Activated CD8-positive, alpha-beta memory T cell treated with anti-CD3 and anti-CD28 coated beads, Interleukin-2, amount 50 U/mL, for 1 hour (primary cell): ENCODE measurements at regions not wholly inside any gene's neighbourhood (a gene's known extent, or its start where the extent isn't known, plus 50 kb on each side); places are given as distances from the start of the nearest gene placed in this dataset.

Source experiments
- DNase-seq: peaks from one replicate; pipeline ENCODE4 v3.0.0-alpha.2; 2020; ENCODE audit errors: extremely low read depth

DNA sequence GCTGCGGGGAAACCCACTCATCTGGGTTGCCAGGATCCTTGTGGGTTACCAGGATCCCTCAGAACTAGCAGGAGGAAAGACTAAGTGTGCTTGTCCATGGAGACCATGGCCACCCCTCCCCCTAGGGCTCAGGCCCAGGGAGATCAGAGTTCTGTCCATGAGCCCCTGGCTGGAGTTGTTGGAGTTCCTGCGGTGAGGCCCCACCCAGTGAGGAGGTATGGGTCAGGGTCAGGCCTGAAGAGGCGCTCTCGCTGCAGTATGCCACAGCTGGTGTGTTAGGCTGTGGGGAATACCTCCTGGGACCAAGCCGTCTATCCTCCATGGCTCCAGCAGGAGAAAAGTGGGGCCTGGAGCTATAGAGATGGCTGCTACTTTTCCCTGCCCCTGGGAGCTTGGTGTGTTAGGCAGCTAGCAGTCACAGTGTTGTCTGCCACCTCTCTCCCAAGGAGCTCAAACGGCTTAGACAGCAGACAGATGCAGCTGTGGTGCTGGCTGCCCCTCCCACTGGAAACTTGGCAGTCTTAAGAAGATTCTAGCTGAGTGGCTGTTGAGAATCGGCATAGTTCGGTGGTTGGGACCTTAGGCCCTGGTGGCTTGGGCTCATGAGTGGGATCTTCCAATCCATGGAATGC is 240.3 kb upstream of the CELF4 start:
- no peak for DNase-seq

DNA sequence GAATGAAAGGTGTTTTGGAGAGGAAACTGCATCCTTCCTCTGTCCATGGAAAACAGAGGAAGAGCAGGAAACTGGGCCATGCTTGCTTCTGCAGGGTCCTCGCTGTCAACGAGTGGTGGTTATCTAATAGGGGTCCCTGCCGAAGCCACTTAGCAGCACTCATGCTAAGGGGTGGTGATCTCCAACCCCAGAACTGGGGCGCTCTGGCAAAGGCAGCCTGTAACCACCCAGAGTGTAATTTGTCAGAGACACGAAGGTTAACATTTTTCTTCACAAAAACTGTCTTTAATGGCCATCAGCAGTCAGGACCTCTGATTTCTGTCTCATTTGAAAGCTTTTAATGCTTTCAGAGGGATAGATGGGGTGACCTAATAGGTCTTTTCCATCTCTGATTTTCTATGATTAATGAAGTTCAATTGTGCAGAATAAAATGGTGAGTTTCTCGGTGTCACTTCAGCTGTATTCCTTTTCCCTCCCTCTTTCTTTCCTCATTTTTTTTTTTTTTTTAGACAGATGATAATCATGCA is 231.3 kb upstream of the CELF4 start:
- DNase-seq, result no peak

DNA sequence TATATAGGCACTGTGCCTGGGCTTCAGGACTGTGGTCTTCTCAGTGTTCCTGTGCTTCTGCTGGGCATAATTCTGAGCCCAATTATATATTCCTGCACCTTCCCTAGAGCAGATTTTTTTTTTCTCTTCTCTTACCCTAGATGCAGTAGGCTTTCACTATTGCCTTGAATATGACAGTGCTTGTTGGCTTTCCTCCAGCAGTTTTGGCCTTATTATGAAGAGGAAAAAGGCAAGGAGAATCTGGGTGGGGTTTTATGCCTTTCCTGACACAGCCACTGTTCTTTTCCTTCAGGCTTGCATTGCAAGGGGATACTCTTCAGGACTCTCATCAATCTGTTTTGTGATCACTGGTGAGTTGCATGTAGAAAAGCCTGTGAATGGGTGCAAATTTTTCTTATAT is 221.9 kb upstream of the CELF4 start:
- no peak for DNase-seq

DNA sequence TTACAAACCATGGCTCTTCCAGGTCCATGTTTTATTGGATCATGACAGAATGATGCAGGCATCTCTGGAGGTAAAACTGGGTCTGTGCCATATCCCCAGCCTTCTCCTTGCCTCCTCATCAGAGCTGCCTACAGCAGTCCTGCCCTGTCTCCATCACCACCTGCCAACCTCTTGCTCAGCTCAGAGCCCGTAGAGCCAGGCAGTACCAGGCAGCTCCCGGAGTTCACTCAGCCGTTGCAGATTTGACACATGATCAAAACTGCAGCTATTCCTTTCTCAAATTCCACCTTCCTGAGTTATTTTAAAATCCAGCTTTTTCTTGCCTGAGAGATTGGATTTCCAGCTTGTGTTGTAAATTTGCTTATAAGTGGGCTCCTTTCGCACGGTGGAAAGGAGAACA is 218.2 kb upstream of the CELF4 start:
- no peak for DNase-seq

DNA sequence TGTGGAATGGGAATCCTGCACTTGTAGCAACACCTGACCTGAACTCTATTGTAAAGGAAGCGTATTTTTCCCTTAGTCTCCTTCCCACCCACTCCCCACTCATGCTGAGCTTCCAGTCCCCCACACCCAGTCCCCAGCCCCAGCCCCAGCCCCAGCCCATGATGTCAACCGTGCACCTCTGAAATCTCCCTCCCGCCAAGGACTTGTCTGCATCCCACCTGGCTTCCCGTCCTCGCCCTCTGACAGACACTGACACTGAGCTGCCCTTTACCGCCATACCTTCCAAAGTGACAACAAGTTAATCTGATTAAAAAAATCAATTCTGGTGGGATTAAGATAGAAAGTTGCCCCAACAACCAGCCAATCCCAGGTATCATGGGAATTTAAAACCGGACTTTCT is 213.6 kb upstream of the CELF4 start:
- DNase-seq, result no peak

DNA sequence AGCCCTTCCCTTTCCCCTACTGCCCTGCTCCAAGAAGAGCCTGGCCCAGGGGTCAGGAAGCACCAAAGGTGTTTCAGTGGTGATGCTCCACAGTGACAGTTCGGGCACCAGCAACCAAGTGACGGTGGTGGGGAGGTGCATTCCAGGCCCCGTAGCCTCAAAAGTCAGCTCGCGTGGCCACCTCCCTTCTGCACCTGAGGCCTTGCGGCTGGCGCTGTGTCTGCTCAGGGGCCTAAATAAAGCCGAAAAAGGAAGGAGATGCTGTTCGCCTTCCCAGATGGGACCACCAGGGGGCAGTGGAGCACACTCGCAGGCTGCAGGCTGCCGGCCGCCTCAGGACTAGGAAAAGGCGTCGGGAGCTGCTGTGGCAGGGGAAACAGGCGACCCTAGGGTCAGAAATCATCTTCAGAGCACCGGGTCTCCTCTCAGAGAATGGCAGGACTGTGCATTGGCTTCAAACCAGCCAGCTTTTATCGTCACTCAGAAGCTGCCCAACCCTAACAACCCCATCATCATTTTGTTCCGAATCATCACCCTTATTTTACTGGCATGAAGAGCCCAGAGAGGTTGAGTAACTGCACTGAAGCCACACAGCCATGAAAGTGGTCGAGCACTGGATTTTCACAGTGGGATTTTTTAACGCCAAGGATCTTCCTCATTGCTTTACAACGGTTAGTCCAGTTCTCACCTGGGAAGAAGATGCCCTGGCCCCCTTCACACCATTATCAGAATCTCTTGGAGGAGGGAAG is 213.0 kb upstream of the CELF4 start:
- DNase-seq, result no peak

DNA sequence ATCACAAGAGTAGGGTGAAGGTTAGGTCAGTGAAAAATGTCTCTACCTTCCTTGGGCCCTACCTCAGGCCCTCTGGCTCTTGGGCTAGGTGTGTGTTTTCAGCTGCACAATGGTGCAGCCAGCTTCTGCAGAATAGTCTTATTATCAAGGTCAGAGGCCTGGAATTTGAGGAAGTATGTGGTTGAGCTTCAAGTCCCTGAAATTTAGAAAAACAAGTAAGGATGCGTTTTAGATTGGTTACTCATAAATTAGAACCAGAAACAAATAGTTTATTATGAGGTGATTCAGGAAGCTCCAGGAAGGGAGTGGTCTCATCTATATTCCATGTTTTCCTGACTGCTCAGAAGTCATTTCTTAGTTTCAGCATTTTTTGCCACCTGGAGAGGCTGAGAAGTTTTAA is 204.2 kb upstream of the CELF4 start:
- no peak for DNase-seq

DNA sequence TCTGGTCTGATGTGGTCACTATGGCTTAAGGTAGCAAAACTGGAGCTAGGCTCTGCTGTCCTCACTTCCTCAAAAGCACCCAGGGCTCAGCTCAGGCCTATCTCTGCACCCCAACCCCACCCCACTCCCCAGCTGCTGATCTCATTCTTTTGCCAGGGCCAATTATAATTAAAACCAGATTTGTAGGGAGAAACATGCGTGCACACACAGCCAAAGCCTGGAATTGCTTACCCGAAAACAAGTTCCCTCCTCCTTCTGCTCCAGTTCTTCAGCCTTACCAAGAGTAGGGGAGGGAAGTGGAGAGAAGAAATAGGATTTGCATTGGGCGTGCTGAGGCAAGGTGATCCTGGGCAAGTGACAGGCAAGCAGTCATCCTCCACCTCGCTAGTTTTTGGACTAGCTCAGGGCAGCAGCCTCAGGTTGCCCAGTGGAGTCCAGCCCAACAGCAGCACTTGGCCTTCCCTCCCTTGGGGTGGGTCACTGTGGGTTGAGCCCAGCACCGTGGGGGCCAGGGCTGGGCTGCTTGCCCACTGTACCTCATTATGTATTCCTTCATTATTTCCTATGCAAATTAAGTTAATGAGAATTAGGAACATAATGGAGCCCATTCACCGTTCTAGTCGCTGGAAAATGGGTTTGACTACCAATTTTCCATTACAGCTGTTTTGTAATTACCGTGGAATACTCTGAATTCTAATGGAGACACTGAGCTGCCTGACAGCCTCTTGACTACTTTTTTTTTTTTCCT is 199.1 kb upstream of the CELF4 start:
- no peak for DNase-seq

DNA sequence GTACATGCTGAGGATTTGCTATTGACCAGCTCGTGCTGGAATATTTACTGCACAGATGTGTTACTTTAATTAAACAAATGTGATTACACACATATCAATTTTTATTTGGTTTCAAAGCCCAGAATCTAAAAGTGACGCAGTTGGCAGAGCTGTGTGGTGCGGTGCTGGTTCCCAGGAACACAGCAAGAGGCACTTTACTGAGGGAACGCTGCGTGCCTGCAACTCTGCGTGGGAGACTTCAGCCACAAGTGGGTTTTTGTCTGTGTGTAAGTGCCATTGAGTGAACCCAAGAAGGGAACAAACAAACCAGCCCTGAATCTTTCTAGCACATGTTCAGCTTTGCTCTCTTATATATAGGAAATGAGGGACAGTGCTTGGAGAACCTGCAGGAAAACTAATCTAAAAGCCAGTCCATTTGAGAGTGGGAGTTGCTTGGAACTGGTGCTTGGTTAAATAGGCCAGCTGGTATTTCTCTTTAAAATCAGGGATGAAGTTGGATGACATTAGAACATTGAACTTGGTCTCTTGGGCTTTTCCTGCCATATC is 196.6 kb upstream of the CELF4 start:
- no peak for DNase-seq

DNA sequence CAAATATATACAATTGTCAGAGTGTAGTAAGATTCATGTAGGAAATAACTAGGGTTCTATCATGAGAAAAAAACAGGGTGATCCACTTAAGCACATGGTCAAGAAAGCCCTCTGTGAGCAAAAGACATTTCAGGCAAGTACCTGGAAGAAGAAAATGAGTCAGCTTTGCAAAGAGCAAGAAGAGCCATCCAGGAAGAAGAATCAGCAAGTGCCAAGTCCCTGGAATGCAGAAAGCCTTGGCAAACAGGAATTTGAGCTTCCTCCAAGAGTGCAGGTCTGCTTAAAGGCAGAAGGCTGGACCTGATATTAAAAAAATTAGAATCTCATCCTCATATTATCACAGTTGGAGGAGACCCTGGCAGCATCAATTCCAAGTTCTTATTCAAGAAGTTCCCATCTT is 188.5 kb upstream of the CELF4 start:
- DNase-seq, result no peak

DNA sequence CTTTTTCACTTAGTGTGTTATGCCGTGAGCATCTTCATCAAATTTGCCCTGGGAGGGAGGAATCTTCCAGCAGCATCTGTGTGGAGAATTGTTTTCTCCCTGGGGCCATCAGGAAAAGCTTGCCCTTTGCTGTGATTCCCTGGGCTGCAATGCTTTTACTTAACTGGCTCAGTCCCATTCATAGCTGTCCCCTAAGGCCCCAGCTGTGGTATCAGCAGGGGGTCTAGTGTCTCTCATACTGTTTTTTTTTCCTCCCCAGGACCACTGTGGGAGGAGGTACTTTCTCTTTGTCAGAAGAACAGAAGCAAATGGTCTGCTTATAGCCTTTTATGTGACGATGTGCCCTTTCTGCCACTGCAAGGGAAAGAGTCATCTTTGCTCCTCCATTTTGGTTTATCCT is 176.8 kb upstream of the CELF4 start:
- DNase-seq, result no peak

DNA sequence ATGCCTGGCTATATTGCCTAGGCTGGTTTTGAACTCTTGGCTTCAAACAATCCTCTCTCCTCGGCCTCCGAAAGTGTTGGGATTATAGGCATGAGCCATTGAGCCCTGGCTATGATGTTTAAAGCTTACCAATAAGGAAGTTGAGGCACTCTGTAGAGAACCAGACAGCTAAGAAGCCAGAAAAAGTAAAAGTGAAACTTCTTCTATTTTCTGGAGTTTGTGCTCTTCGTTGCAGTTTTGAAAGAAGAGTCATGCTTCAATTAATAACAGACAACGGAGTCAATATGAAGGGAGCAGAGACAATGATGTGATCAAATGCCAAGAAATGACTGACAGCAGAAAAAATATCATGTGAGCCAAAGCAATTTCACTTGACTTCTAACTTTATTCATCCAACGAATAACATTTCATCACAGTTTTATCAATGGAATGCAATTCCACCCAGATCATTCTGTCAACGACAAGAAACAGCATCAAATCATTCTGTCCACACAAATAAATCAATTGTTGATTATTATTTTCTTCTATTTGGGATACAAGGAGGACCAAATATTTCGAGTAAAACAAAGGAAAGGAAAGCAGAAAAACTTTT is 175.5 kb upstream of the CELF4 start:
- DNase-seq, result no peak

DNA sequence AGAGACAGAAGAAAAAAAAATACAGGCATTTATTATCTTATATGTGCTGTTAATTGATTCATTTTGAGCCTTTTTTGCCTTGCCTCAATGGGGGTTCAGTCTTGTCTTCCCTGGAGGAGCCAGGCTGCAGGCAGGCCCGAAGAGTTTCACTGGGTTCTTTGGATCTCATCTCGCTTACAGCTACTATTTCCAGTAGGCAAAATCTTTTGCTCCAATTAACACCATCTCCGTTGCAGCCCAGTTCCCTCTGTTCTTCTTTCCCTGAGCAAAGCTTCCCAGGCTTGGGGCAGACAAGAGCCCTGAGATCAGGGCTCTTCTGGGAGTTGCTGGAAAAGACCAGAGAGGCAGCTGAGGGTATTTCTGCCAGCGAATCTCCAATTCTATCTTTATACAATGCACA is 168.8 kb upstream of the CELF4 start:
- no peak for DNase-seq

DNA sequence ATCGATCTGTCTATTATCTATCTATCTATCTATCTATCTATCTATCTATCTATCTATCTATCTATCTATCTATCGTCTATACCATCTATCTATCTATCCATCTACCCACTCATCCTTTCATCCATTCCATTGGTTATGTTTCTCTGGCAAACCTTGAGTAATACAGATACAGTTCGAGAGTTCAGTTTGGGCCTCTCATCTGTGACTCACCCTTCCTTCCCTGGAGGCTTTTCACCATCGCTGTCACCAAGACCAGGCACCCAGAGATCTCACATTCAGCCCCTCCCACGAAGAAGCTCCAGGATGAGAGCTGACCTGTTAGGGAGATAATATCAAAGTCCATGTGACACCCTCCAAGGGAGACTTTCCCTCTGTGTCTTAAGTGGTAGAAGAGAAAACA is 164.1 kb upstream of the CELF4 start:
- DNase-seq, result no peak

DNA sequence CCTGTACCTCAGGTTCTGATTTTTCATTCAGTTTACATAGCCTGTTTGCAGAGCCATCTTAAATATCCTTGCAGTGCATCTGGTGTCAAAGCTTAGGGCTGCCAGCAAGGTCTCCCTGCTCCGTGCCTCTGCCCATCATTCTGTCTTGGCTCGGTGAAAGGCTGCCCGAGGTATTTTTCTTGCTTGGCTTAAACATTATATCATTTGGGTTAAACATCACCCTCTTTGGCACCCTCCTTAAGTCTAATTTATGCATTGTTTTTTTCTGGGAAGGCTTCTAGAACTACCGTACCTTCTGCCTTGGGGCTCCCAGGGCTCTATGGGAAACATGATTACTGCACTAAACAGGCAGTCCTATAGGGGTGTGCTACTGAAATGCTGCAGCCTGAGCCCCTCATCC is 158.6 kb upstream of the CELF4 start:
- no peak for DNase-seq

DNA sequence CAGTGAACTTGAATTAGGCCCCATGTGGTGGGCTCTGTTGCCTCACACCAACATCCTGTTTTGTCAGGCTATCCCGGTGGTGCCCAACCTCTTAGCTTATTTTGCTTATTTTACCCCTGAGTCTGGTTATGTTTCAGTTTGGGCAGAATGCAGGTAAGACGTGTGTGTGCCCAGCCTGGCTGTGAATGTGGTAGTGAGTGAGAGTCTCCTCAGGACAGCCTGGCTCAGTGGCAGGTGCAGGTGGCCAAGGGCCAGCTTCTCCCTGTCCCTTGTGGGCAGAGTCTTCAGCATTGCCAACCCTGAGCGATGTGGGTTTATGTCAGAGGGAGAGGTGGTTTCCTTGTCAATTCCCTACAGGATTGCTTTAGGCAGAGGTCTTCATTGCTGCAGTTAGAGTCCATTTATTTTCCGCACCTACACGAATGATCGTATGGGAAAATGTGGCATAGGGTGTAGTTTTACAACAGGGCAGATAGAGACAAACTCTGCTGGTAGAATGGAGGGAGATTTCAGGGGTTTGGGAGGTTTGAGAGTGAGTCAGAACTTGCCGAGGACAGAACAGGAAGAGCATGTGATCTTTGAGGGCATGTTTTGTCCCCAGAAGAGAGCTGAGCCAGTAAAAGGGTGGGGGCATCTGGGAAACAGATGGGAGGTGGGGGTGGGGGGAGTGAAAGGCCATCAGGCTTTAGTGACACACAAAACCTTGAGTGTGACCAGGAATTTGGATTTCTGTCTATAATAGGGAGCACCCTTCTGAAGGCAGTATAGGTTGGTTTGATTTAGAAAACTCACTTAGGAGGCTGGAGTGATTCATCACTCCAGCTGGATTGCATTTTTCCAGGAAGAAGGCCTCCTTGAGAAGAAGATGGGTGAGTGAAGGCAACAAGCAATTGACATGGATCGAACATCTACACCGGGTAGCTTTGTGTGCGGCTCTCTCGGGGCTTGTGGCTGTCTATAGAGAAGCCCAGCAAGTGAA is 156.2 kb upstream of the CELF4 start:
- no peak for DNase-seq

DNA sequence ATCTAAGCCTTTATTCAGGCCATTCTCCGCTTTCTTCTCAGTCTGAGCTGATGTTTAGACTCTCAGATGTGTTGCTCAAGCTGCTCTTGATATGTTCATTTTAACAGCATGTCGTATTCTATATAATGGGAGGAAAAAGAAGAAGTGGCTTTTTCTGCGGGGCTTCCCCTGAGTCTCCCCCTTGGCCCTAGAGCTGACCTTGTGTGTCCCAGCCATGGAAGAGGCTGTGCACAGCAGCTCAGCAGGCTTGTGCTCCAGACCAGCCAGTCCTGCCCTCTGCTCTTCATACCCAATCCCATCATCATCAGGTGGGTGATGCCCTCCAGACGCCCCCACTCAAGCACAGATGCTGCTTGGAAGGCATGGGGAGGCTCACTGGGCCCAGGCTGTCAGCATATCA is 155.1 kb upstream of the CELF4 start:
- no peak for DNase-seq

DNA sequence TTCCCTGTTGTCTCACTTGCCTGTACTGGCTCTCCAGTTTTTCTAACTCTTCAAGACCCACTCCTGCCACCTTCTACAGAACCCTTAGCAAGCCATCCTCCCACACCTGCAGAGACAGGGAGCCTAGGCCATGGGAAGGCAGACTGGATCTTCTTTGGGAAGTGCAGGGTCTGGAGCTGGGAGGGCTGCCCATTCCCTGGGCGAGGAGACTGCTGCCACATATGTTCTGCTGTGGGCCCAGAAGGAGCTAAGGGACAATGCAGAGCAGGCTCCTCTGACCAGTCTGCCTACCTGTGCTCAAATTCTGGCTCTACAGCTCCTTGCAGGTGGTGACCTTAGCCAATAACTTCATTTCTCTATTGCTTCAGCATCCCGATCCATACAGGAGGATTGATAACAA is 152.1 kb upstream of the CELF4 start:
- no peak for DNase-seq

DNA sequence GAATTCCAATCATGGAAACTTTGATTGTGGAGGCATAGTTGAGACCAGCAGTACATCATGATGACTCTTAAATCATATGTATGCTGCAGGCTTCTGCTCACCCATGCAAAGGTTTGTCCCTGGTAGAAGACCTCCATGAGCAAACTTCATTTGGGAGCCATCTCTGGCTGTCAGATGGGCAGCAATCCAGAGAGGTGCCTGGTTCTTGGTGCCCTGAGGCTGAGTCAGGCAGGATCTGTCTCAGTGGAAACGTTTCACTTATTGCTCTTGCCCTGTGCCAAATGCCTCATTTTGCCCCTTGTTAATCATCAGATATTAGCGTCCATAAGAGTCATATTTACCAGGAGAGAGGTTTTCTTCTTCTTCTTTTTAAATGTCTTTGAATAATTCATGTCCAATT is 151.5 kb upstream of the CELF4 start:
- no peak for DNase-seq

DNA sequence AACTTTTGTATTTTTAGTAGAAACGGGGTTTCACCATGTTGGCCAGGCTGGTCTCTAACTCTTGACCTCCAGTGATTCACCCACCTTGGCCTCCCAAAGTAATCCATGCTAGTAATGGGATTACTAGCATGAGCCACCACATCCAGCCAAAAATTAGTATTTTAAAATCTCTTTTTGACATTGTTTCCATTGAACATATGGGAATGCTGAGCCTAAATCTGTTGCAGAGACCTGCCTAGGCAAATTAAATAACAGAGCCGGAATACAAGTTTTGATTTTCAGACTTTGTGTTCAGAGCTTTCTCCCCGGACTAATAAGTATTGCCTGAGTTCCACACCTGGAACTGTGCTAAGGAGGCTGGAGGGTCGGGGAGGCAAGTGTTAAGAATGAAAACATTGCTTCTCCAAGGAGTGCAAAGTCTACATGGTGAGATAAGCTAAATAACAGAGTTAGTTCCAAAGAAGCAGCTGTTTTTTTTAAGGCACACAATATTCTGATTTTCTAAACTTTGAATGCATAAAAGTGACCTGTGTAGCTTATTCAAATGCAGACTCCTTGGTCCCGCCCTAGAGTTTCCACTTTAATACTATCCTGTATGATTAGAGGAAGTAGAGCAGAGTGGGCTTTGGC is 150.6 kb upstream of the CELF4 start:
- no peak for DNase-seq

DNA sequence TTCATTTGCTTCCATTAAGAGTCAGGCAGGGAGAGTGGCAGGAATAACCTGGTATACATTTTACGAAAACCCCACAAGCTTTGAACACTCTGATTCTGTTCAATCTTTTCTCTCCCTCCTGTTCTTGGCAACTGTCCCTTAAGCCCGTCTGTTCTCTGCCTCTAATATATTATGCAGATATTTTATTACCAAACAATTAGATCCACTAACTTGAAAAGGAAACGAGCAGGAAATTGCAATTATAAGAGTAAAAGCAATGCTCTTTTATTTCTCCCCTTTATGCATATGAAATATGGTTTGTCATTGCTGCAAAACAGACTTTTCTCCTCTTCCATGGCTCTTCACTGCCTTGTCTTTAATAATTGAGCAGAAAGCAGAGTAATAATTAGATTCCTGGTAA is 149.1 kb upstream of the CELF4 start:
- DNase-seq, result no peak
